ENCODE measurements at regions not wholly inside any gene's neighbourhood (a gene's known extent, or its start where the extent isn't known, plus 50 kb on each side); places are given as distances from the start of the nearest gene placed in this dataset.

- Mint-ChIP-seq H3K36me3 (ENCODE audit: low read depth) (no peaks in the 10 kb centered on the region), H3K9me3 (no peaks in the 10 kb centered on the region), H3K27ac (no peak overlapping the region), H3K27me3 (no peaks in the 10 kb centered on the region), H3K4me3 (no peak overlapping the region), H3K4me1 (ENCODE audit: low read depth) (peaks cover 14% of the 10 kb centered on the region)
- no peak for DNase-seq
These were observed 137.6 kb downstream of the RPLP1 start for GRCh38 chr15:69590201-69590710.

GRCh38 chr15:69590932-69591524 is 138.4 kb downstream of the RPLP1 start:
- Mint-ChIP-seq H3K4me3 (no peak overlapping the region), H3K4me1 (ENCODE audit: low read depth) (peaks cover 15% of the 10 kb centered on the region), H3K36me3 (ENCODE audit: low read depth) (no peaks in the 10 kb centered on the region), H3K27ac (no peak overlapping the region), H3K9me3 (no peaks in the 10 kb centered on the region), H3K27me3 (peaks cover 4% of the 10 kb centered on the region)
- DNase-seq: no peak

GRCh38 chr15:69591905-69592508 is 139.4 kb downstream of the RPLP1 start:
- Mint-ChIP-seq H3K4me3 (no peak overlapping the region), H3K36me3 (ENCODE audit: low read depth) (no peaks in the 10 kb centered on the region), H3K4me1 (ENCODE audit: low read depth) (peaks cover 15% of the 10 kb centered on the region), H3K27me3 (peaks cover 8% of the 10 kb centered on the region), H3K9me3 (no peaks in the 10 kb centered on the region), H3K27ac (no peak overlapping the region)
- no peak for DNase-seq

GRCh38 chr15:69592954-69593353 is 140.3 kb downstream of the RPLP1 start:
- no peak overlapping the region for H3K27ac Mint-ChIP-seq
- peaks cover 13% of the 10 kb centered on the region for H3K27me3 Mint-ChIP-seq
- no peaks in the 10 kb centered on the region for H3K36me3 Mint-ChIP-seq (ENCODE audit: low read depth)
- H3K4me3 Mint-ChIP-seq: no peak overlapping the region
- DNase-seq: peak; percentile 19
- no peaks in the 10 kb centered on the region for H3K9me3 Mint-ChIP-seq
- peaks cover 14% of the 10 kb centered on the region for H3K4me1 Mint-ChIP-seq (ENCODE audit: low read depth)

GRCh38 chr15:69593488-69593887 is 140.9 kb downstream of the RPLP1 start:
- Mint-ChIP-seq H3K36me3 (ENCODE audit: low read depth) (no peaks in the 10 kb centered on the region), H3K4me3 (no peak overlapping the region), H3K4me1 (ENCODE audit: low read depth) (peaks cover 11% of the 10 kb centered on the region), H3K9me3 (no peaks in the 10 kb centered on the region), H3K27me3 (peaks cover 14% of the 10 kb centered on the region), H3K27ac (no peak overlapping the region)
- peak; percentile 7 for DNase-seq

- peaks cover 17% of the 10 kb centered on the region for H3K27me3 Mint-ChIP-seq
- no peak overlapping the region for H3K4me3 Mint-ChIP-seq
- no peaks in the 10 kb centered on the region for H3K9me3 Mint-ChIP-seq
- peak; percentile 30 for DNase-seq
- H3K36me3 Mint-ChIP-seq (ENCODE audit: low read depth): no peaks in the 10 kb centered on the region
- H3K27ac Mint-ChIP-seq: no peak overlapping the region
- H3K4me1 Mint-ChIP-seq (ENCODE audit: low read depth): peaks cover 11% of the 10 kb centered on the region
These were observed 141.7 kb downstream of the RPLP1 start for GRCh38 chr15:69593981-69594966.

GRCh38 chr15:69595009-69595791 is 142.6 kb downstream of the RPLP1 start:
- Mint-ChIP-seq H3K9me3 (no peaks in the 10 kb centered on the region), H3K27me3 (peaks cover 17% of the 10 kb centered on the region), H3K4me1 (ENCODE audit: low read depth) (peaks cover 11% of the 10 kb centered on the region), H3K36me3 (ENCODE audit: low read depth) (no peaks in the 10 kb centered on the region), H3K4me3 (no peak overlapping the region), H3K27ac (no peak overlapping the region)
- DNase-seq: peak; percentile 25

GRCh38 chr15:69597061-69597592 is 144.5 kb downstream of the RPLP1 start:
- Mint-ChIP-seq H3K27ac (no peak overlapping the region), H3K4me1 (ENCODE audit: low read depth) (peaks cover 11% of the 10 kb centered on the region), H3K27me3 (peaks cover 22% of the 10 kb centered on the region), H3K9me3 (no peaks in the 10 kb centered on the region), H3K4me3 (no peak overlapping the region), H3K36me3 (ENCODE audit: low read depth) (no peaks in the 10 kb centered on the region)
- peak; percentile 24 for DNase-seq

GRCh38 chr15:69599271-69599670 is 146.7 kb downstream of the RPLP1 start:
- Mint-ChIP-seq H3K36me3 (ENCODE audit: low read depth) (no peaks in the 10 kb centered on the region), H3K4me3 (no peak overlapping the region), H3K27ac (no peak overlapping the region), H3K9me3 (no peaks in the 10 kb centered on the region), H3K4me1 (ENCODE audit: low read depth) (peaks cover 9% of the 10 kb centered on the region), H3K27me3 (peaks cover 22% of the 10 kb centered on the region)
- peak; percentile 14 for DNase-seq

- H3K36me3 Mint-ChIP-seq (ENCODE audit: low read depth): no peaks in the 10 kb centered on the region
- H3K4me3 Mint-ChIP-seq: no peak overlapping the region
- DNase-seq: peak; percentile 5
- H3K9me3 Mint-ChIP-seq: no peaks in the 10 kb centered on the region
- H3K27me3 Mint-ChIP-seq: peaks cover 22% of the 10 kb centered on the region
- peak overlapping the region; percentile 18 for H3K27ac Mint-ChIP-seq
- H3K4me1 Mint-ChIP-seq (ENCODE audit: low read depth): no peaks in the 10 kb centered on the region
These were observed 148.0 kb downstream of the RPLP1 start for GRCh38 chr15:69600556-69601085.

GRCh38 chr15:69601711-69602504 is 149.3 kb downstream of the RPLP1 start:
- DNase-seq: peak; percentile 2
- H3K4me1 Mint-ChIP-seq (ENCODE audit: low read depth): peaks cover 6% of the 10 kb centered on the region
- H3K27me3 Mint-ChIP-seq: peaks cover 15% of the 10 kb centered on the region
- no peak overlapping the region for H3K4me3 Mint-ChIP-seq
- H3K36me3 Mint-ChIP-seq (ENCODE audit: low read depth): no peaks in the 10 kb centered on the region
- H3K27ac Mint-ChIP-seq: no peak overlapping the region
- no peaks in the 10 kb centered on the region for H3K9me3 Mint-ChIP-seq

GRCh38 chr15:69602921-69603320 is 150.3 kb downstream of the RPLP1 start:
- H3K9me3 Mint-ChIP-seq: no peaks in the 10 kb centered on the region
- H3K4me1 Mint-ChIP-seq (ENCODE audit: low read depth): peaks cover 6% of the 10 kb centered on the region
- peaks cover 9% of the 10 kb centered on the region for H3K27me3 Mint-ChIP-seq
- DNase-seq: peak; percentile 3
- H3K27ac Mint-ChIP-seq: no peak overlapping the region
- H3K4me3 Mint-ChIP-seq: no peak overlapping the region
- no peaks in the 10 kb centered on the region for H3K36me3 Mint-ChIP-seq (ENCODE audit: low read depth)
